ENCODE measurements at regions not wholly inside any gene's neighbourhood (a gene's known extent, or its start where the extent isn't known, plus 50 kb on each side); places are given as distances from the start of the nearest gene placed in this dataset.

GRCh38 chr13:99029576-99029975, 51.7 kb upstream of the DOCK9 start:
- no peak for ATAC-seq
- DNase-seq (ENCODE audit: low spot score): no peak
- TF ChIP-seq, protein P1, sequence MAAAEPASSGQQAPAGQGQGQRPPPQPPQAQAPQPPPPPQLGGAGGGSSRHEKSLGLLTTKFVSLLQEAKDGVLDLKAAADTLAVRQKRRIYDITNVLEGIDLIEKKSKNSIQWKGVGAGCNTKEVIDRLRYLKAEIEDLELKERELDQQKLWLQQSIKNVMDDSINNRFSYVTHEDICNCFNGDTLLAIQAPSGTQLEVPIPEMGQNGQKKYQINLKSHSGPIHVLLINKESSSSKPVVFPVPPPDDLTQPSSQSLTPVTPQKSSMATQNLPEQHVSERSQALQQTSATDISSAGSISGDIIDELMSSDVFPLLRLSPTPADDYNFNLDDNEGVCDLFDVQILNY (CRISPR knock-in tag; IDR thresholded peaks at IDR 0.05): no peak
- TF ChIP-seq TP53 (CRISPR knock-in tag; IDR thresholded peaks at IDR 0.05): no peak
- Mint-ChIP-seq H3K27me3 (ENCODE audit: low read depth) (no peaks in the 10 kb centered on the region), H3K4me1 (peaks cover 2% of the 10 kb centered on the region; the same call in 1 of the 2 replicates), H3K9me3 (peaks cover 17% of the 10 kb centered on the region), H3K36me3 (0 out of 2 replicates have a peak, but pooled peaks cover 3% of the 10 kb centered on the region), H3K27ac (no peak overlapping the region), H3K4me3 (no peak overlapping the region)
- ChIA-PET POLR2A (no interaction called here), CTCF (interaction anchor here (0.9 to 2.2 kb wide), 27 partner anchors 10 to 278 kb away, joined by 3 to 22 read pairs (median 4); partner anchors contain the start of gene DOCK9)

- ATAC-seq: no peak
- ChIA-PET POLR2A (no interaction called here), CTCF (no interaction called here)
- no peaks in the 10 kb centered on the region for H3K27me3 Mint-ChIP-seq (ENCODE audit: low read depth)
- peaks cover 2% of the 10 kb centered on the region; the same call in 1 of the 2 replicates for H3K4me1 Mint-ChIP-seq
- no peak overlapping the region for H3K4me3 Mint-ChIP-seq
- no peak overlapping the region for H3K27ac Mint-ChIP-seq
- DNase-seq (ENCODE audit: low spot score): no peak
- H3K9me3 Mint-ChIP-seq: peaks cover 18% of the 10 kb centered on the region
- 0 out of 2 replicates have a peak, but pooled peaks cover 3% of the 10 kb centered on the region for H3K36me3 Mint-ChIP-seq
- TF ChIP-seq ATF3 (CRISPR knock-in tag; conservative IDR thresholded peaks at IDR 0.05): no peak
- TF ChIP-seq JAZF1 (CRISPR knock-in tag; IDR thresholded peaks at IDR 0.05): no peak
- TF ChIP-seq, protein P2, sequence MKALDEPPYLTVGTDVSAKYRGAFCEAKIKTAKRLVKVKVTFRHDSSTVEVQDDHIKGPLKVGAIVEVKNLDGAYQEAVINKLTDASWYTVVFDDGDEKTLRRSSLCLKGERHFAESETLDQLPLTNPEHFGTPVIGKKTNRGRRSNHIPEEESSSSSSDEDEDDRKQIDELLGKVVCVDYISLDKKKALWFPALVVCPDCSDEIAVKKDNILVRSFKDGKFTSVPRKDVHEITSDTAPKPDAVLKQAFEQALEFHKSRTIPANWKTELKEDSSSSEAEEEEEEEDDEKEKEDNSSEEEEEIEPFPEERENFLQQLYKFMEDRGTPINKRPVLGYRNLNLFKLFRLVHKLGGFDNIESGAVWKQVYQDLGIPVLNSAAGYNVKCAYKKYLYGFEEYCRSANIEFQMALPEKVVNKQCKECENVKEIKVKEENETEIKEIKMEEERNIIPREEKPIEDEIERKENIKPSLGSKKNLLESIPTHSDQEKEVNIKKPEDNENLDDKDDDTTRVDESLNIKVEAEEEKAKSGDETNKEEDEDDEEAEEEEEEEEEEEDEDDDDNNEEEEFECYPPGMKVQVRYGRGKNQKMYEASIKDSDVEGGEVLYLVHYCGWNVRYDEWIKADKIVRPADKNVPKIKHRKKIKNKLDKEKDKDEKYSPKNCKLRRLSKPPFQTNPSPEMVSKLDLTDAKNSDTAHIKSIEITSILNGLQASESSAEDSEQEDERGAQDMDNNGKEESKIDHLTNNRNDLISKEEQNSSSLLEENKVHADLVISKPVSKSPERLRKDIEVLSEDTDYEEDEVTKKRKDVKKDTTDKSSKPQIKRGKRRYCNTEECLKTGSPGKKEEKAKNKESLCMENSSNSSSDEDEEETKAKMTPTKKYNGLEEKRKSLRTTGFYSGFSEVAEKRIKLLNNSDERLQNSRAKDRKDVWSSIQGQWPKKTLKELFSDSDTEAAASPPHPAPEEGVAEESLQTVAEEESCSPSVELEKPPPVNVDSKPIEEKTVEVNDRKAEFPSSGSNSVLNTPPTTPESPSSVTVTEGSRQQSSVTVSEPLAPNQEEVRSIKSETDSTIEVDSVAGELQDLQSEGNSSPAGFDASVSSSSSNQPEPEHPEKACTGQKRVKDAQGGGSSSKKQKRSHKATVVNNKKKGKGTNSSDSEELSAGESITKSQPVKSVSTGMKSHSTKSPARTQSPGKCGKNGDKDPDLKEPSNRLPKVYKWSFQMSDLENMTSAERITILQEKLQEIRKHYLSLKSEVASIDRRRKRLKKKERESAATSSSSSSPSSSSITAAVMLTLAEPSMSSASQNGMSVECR (CRISPR knock-in tag; IDR thresholded peaks at IDR 0.05; ENCODE audit: borderline replicate concordance): no peak
- TF ChIP-seq FOXJ3 (CRISPR knock-in tag; IDR thresholded peaks at IDR 0.05; ENCODE audit: borderline replicate concordance): no peak
- TF ChIP-seq HMGA2 (CRISPR knock-in tag; IDR thresholded peaks at IDR 0.05): no peak
- no peak for TF ChIP-seq RELA (CRISPR knock-in tag; IDR thresholded peaks at IDR 0.05; ENCODE audit: borderline replicate concordance)
- TF ChIP-seq TCF7 (CRISPR knock-in tag; IDR thresholded peaks at IDR 0.05; ENCODE audit: low read depth): no peak
- TF ChIP-seq NFE2L1 (CRISPR knock-in tag; IDR thresholded peaks at IDR 0.05): no peak
Observed at GRCh38 chr13:99030326-99030725, 52.5 kb upstream of the DOCK9 start.

DNA sequence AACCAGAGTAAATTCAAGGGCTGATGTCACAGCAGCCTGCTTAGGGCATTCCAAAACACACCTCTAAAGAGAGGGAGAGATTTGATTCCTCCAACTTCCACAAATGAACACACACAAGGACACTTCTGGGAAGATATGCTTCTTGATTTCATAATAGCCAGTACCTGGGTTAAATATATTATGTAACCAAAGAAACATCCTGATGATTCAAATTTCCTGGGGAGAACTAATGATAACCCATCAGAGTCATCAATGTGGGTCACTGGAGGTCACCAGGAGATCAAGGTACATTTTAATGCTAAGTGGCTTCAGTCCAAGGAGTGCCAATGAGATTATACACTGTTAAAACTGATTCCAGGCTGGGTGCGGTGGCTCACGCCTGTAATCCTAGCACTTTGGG, 54.0 kb upstream of the DOCK9 start:
- Mint-ChIP-seq H3K4me3 (no peak overlapping the region), H3K4me1 (peaks cover 2% of the 10 kb centered on the region; the same call in 1 of the 2 replicates), H3K36me3 (0 out of 2 replicates have a peak, but pooled peaks cover 3% of the 10 kb centered on the region), H3K27ac (no peak overlapping the region), H3K9me3 (peaks cover 25% of the 10 kb centered on the region), H3K27me3 (ENCODE audit: low read depth) (no peaks in the 10 kb centered on the region)
- TF ChIP-seq ZNF219 (CRISPR knock-in tag; IDR thresholded peaks at IDR 0.05; ENCODE audit: borderline replicate concordance) (no peak), ZNF317 (CRISPR knock-in tag; IDR thresholded peaks at IDR 0.05; ENCODE audit: borderline replicate concordance, low read depth) (no peak)
- POLR2A ChIA-PET: no interaction called here
- DNase-seq (ENCODE audit: low spot score) (no peak), ATAC-seq (no peak)
- CTCF ChIA-PET: interaction anchor here (1.0 kb wide), 2 partner anchors 144 to 189 kb away, joined by 3 to 4 read pairs; no protein-coding TSS in a partner anchor

DNA sequence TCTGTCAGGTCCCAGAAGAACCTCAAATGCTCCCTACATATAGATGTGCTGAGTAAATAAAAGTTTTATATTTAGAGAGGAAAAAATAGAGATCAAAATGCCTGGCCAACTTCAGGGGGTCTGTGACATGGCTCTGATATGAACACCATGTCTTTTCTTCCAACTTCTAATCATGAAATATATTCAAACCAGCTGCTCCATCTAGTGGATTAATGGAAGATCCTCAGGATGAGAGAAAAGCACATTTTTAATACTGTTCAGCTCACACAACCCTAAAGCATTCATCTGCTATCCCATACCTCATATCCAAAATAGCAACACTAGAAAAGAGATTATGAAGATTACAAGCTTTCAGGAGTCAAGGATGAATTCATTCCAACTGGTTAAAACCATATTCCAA, 56.0 kb upstream of the DOCK9 start:
- DNase-seq (ENCODE audit: low spot score): no peak
- CTCF ChIA-PET: interaction anchor here (0.6 to 2.1 kb wide), 20 partner anchors 10 to 239 kb away, joined by 3 to 7 read pairs (median 3); no protein-coding TSS in a partner anchor
- Mint-ChIP-seq H3K36me3 (0 out of 2 replicates have a peak, but pooled peaks cover 3% of the 10 kb centered on the region), H3K4me1 (peaks cover 2% of the 10 kb centered on the region; the same call in 1 of the 2 replicates), H3K27ac (no peak overlapping the region), H3K27me3 (ENCODE audit: low read depth) (no peaks in the 10 kb centered on the region), H3K4me3 (no peak overlapping the region), H3K9me3 (peaks cover 21% of the 10 kb centered on the region)
- POLR2A ChIA-PET: no interaction called here
- ATAC-seq: peak; percentile 68
- TF ChIP-seq NR1H2 (CRISPR knock-in tag; IDR thresholded peaks at IDR 0.05) (no peak), FOXP4 (CRISPR knock-in tag; IDR thresholded peaks at IDR 0.05) (no peak), CTCF (IDR thresholded peaks at IDR 0.05) (no peak), MAX (CRISPR knock-in tag; IDR thresholded peaks at IDR 0.05) (no peak), RELA (CRISPR knock-in tag; IDR thresholded peaks at IDR 0.05; ENCODE audit: borderline replicate concordance) (no peak), ZNF317 (CRISPR knock-in tag; IDR thresholded peaks at IDR 0.05; ENCODE audit: borderline replicate concordance, low read depth) (no peak), ELF4 (CRISPR knock-in tag; IDR thresholded peaks at IDR 0.05; ENCODE audit: low read depth) (no peak)

All from WTC11 (cell line).